ENCODE measurements at regions not wholly inside any gene's neighbourhood (a gene's known extent, or its start where the extent isn't known, plus 50 kb on each side); places are given as distances from the start of the nearest gene placed in this dataset.
A peak's percentile ranks its signal among the peaks of the same experiment; 100 is the strongest.

DNA sequence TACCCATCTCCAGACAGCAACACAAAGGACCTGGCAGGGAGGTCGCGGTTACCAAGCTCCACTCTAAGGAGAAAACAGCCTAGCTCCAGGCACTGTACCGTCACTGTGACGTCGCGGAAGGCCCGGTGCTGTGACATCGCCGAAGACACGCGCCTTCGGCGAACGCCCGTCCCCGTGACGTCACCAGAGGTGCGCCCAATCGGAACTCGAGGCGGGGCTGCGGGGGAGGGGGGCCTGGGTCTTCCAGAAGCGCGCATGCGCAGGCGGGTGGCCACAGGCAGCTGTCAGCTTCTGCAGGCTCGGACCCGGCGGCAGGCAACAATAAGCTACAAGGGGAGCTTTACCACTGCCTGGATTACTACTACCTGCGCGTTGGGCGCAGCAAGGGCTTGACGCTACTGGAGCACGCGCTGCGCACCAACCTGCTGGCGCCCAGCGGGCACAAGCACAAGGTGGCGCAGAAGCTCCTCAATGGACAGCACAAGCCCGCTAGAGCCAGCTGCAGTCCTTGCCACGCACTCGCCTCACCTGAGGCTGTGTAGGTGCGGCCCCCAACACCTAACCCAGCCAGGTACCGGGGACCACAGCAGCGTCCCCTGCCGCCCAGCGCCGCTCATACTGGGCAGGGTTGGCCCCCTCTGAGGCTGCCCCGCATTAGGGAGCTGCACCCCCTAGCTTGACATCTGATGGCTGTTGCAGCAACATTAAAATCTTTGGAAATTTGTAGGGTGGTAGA lies 208.4 kb downstream of the TPST1 start:
- DNase-seq (ENCODE audit: low spot score), result peak; percentile 73
- H3K4me1 ChIP-seq (ENCODE audit: insufficient read depth, low read length, poor library complexity, severe bottlenecking), result no peaks in the 10 kb centered on the region
- BruUV-seq (replicated peaks), result no TSS peak
- no peak overlapping the region for H3K27ac ChIP-seq (ENCODE audit: low read depth, low read length, poor library complexity, severe bottlenecking)
- intact Hi-C loops (cut with micrococcal nuclease; ENCODE audit: unreplicated experiment), result no loop called here
- CTCF ChIA-PET, result interaction anchor here (1.0 kb wide), 1 partner anchor 9 kb away, joined by 3 read pairs; no protein-coding TSS in a partner anchor
- H3K9me3 ChIP-seq (ENCODE audit: low read depth, low read length, poor library complexity, severe bottlenecking), result no peaks in the 10 kb centered on the region
- POLR2A ChIA-PET (ENCODE audit: low non-redundant PET), result no interaction called here
- H3K27me3 ChIP-seq (replicated peaks; ENCODE audit: insufficient read depth, low read depth, low read length, poor library complexity), result no peaks in the 10 kb centered on the region
- no peaks in the 10 kb centered on the region for H3K36me3 ChIP-seq (ENCODE audit: insufficient read depth, low read length, poor library complexity, severe bottlenecking)
- peak overlapping the region; percentile 24 for H3K4me3 ChIP-seq (ENCODE audit: low read depth, low read length, poor library complexity, severe bottlenecking)
- TF ChIP-seq, protein P1, sequence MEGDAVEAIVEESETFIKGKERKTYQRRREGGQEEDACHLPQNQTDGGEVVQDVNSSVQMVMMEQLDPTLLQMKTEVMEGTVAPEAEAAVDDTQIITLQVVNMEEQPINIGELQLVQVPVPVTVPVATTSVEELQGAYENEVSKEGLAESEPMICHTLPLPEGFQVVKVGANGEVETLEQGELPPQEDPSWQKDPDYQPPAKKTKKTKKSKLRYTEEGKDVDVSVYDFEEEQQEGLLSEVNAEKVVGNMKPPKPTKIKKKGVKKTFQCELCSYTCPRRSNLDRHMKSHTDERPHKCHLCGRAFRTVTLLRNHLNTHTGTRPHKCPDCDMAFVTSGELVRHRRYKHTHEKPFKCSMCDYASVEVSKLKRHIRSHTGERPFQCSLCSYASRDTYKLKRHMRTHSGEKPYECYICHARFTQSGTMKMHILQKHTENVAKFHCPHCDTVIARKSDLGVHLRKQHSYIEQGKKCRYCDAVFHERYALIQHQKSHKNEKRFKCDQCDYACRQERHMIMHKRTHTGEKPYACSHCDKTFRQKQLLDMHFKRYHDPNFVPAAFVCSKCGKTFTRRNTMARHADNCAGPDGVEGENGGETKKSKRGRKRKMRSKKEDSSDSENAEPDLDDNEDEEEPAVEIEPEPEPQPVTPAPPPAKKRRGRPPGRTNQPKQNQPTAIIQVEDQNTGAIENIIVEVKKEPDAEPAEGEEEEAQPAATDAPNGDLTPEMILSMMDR (conservative IDR thresholded peaks at IDR 0.05; ENCODE audit: low read depth, low read length), result 0 out of 2 replicates have a peak, but pooled peaks have one; percentile 22
- TF ChIP-seq EZH2 (IDR thresholded peaks at IDR 0.05; ENCODE audit: borderline replicate concordance, low read depth, low read length, poor library complexity, severe bottlenecking), result no peak

DNA sequence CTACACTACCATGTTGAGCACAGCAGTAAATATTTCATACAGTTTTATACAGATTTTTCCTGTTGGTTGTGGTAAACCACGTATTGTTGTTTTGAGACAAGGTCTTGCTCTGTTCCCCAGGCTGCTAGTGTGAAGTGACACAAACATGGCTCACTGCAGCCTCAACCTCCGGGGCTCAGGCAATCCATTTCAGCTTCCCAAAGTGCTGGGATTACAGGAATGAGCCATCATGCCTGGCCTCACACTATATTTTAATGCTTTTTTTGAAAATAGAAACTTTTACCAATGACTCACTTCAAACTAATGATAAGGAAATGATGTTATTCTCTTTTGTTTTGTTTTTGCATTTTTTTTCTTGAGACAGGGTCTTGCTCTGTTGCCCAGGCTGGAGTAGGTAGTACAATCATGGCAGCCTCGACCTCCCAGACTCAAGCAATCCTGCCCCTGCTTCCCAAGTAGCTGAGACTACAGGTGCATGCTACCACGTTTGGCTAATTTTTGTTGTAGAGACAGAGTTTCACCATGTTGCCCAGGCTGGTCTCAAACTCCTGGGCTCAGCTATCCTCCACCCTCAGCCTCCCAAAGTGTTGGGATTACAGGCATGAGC lies 210.6 kb downstream of the TPST1 start:
- TF ChIP-seq EZH2 (IDR thresholded peaks at IDR 0.05; ENCODE audit: borderline replicate concordance, low read depth, low read length, poor library complexity, severe bottlenecking), result no peak
- TF ChIP-seq, protein P1 (conservative IDR thresholded peaks at IDR 0.05; ENCODE audit: low read depth, low read length), result no peak
- H3K9me3 ChIP-seq (ENCODE audit: low read depth, low read length, poor library complexity, severe bottlenecking), result no peaks in the 10 kb centered on the region
- no peak overlapping the region for H3K4me3 ChIP-seq (ENCODE audit: low read depth, low read length, poor library complexity, severe bottlenecking)
- CTCF ChIA-PET, result no interaction called here
- no TSS peak for BruUV-seq (replicated peaks)
- no peak overlapping the region for H3K27ac ChIP-seq (ENCODE audit: low read depth, low read length, poor library complexity, severe bottlenecking)
- no peak for DNase-seq (ENCODE audit: low spot score)
- no peaks in the 10 kb centered on the region for H3K4me1 ChIP-seq (ENCODE audit: insufficient read depth, low read length, poor library complexity, severe bottlenecking)
- intact Hi-C loops (cut with micrococcal nuclease; ENCODE audit: unreplicated experiment), result no loop called here
- POLR2A ChIA-PET (ENCODE audit: low non-redundant PET), result no interaction called here
- H3K36me3 ChIP-seq (ENCODE audit: insufficient read depth, low read length, poor library complexity, severe bottlenecking), result no peaks in the 10 kb centered on the region
- H3K27me3 ChIP-seq (replicated peaks; ENCODE audit: insufficient read depth, low read depth, low read length, poor library complexity), result no peaks in the 10 kb centered on the region

DNA sequence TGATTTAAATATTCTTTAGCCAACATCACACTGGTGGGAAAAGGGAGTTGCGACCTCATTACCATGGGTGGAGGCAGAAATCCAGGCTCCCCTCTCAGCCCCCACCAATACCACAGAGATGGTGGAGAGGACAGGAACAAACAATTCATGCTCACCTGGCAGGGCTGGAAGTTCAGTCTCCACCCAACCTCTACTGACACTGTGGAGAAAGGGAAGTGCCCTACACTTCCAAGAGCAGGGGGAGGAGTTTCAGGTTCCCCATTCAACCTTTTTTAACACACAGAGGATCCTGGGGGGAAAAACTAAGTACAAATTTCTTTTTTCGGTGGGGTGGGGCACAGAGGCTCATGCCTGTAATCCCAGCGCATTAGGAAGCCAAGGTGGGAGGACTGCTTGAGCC lies 210.1 kb upstream of the KCTD7 start:
- ChIA-PET CTCF (no interaction called here), POLR2A (ENCODE audit: low non-redundant PET) (no interaction called here)
- DNase-seq (ENCODE audit: low spot score), result no peak
- no peak overlapping the region for H3K27ac ChIP-seq (ENCODE audit: low read depth, low read length, poor library complexity, severe bottlenecking)
- no peaks in the 10 kb centered on the region for H3K27me3 ChIP-seq (replicated peaks; ENCODE audit: insufficient read depth, low read depth, low read length, poor library complexity)
- no peaks in the 10 kb centered on the region for H3K36me3 ChIP-seq (ENCODE audit: insufficient read depth, low read length, poor library complexity, severe bottlenecking)
- H3K4me3 ChIP-seq (ENCODE audit: low read depth, low read length, poor library complexity, severe bottlenecking), result no peak overlapping the region
- intact Hi-C loops (cut with micrococcal nuclease; ENCODE audit: unreplicated experiment), result no loop called here
- no peaks in the 10 kb centered on the region for H3K4me1 ChIP-seq (ENCODE audit: insufficient read depth, low read length, poor library complexity, severe bottlenecking)
- H3K9me3 ChIP-seq (ENCODE audit: low read depth, low read length, poor library complexity, severe bottlenecking), result no peaks in the 10 kb centered on the region
- no peak for TF ChIP-seq EZH2 (IDR thresholded peaks at IDR 0.05; ENCODE audit: borderline replicate concordance, low read depth, low read length, poor library complexity, severe bottlenecking)
- TF ChIP-seq, protein P1 (conservative IDR thresholded peaks at IDR 0.05; ENCODE audit: low read depth, low read length), result no peak
- no TSS peak for BruUV-seq (replicated peaks)

Data from A673 (cell line).